GM19463 (cell line): ENCODE measurements at regions not wholly inside any gene's neighbourhood (a gene's known extent, or its start where the extent isn't known, plus 50 kb on each side); places are given as distances from the start of the nearest gene placed in this dataset.
"Not testable (repeated sequence)": the region's sequence is repeated elsewhere in the genome, so short reads cannot be mapped to it uniquely, and the experiment has no call there.

Source experiments
- ATAC-seq: cut with Tn5 transposase; IDR thresholded peaks from one replicate; pipeline ENCODE4 v1.9.1; 2021; ENCODE audit warnings: mild to moderate bottlenecking, moderate library complexity; ENCODE audit not compliant: unreplicated experiment

GRCh38 chr4:62490635-62491034, 1290.5 kb downstream of the ADGRL3 start:
- ATAC-seq: no peak

DNA sequence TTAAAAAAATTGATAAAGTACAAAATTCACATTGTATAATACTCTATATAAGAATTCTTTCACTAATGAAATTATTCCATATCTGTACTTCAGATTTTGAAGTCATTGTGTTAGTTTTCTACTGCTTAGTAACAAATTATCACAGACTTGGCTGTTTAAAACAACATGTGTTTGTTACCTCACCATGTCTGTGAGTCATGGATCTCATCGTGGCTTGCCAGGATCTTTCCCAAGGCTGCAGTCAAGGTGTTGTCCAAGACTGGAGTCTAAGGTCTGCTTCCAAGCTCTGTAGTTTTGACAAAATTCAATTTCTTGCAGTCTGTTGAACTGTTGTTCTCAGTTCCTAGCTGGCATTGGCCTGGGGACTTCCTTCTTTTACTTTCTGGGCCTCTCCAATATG, 1286.9 kb downstream of the ADGRL3 start:
- ATAC-seq: no peak

- no peak for ATAC-seq
Observed at GRCh38 chr4:62484357-62484756, 1284.2 kb downstream of the ADGRL3 start.

DNA sequence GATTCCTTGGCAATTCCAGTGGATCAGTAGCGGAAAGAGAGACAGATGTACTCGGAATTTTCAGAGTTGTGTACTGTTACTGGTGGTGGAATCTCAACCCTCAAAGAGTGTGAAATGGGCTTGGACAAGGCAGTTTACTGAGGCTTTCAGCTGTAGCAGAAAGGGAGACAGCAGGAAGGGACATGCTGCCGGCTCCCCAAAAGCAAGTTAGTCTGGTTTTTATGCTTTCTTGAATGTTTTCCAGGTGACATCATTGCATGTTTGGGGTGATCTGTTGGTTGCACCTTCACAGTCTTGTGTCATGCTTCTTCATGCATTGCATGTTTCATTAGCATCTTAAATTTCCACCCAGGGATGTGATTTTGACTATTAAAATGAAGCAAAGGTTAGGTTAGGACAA, 1282.2 kb downstream of the ADGRL3 start:
- ATAC-seq: no peak

GRCh38 chr4:62475596-62475995, 1275.5 kb downstream of the ADGRL3 start:
- no peak for ATAC-seq

DNA sequence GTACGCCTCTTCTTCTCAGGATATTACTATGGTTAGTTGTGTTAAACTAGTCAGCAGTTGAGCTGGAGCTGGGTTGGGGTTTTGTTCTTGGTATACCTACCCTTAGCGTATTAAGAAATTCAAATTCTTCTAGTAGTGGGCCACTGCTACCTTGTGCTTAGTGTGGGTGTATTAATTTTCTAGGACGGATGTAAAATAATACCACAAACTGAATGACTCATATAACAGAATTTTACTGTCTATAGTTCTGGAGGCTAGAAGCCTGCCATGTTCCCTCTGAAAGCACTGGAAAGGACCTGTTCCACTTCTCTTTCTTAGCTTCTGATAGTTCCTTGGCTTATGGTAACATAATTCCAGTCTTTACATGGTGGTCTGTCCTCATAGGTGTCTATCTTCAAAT, 1274.7 kb downstream of the ADGRL3 start:
- ATAC-seq: no peak

- no peak for ATAC-seq
Observed at GRCh38 chr4:62471021-62471420, 1270.9 kb downstream of the ADGRL3 start.

- no peak for ATAC-seq
Observed at GRCh38 chr4:62470421-62470983, 1270.4 kb downstream of the ADGRL3 start.

DNA sequence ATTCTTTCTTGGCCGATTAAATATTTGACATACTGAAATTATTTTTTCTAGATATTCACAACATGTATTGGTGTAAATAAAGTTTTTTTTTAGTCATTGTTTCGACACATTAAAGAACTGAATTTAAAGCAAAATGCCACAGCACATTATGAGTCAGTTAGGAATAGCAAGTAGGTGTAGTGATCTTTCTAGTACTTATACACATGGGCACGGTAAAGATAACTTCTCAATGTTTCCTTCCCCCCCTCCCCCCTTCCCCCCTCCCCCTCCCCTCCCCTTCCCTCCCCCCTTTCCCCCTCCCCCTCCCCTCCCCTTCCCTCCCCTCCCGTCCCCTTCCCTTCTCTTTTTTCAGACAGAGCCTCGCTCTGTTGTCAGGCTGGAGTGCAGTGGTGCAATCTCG, 1269.9 kb downstream of the ADGRL3 start:
- ATAC-seq: no peak

DNA sequence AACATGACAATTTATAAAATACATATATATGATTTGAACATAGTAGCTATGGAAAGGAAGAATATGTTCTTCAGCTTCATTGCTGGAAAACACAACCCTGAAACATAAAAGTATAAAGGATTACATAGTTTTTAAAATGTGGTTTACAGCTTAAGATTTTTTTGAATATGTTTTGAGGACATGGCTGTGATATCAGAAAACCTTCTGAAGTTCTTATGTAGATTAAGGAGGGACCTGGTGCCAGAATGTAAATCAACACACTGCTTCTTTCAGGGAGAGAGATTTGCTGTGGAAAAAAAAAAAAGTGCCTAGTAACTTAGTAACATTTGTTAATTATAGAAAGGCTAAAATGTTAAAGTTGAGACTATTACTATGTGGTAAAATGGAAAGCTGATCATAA, 1261.8 kb downstream of the ADGRL3 start:
- no peak for ATAC-seq

GRCh38 chr4:62460329-62460728, 1260.2 kb downstream of the ADGRL3 start:
- no peak for ATAC-seq

GRCh38 chr4:62457356-62457755, 1257.2 kb downstream of the ADGRL3 start:
- no peak for ATAC-seq

GRCh38 chr4:62455871-62456270, 1255.7 kb downstream of the ADGRL3 start:
- ATAC-seq: no peak

DNA sequence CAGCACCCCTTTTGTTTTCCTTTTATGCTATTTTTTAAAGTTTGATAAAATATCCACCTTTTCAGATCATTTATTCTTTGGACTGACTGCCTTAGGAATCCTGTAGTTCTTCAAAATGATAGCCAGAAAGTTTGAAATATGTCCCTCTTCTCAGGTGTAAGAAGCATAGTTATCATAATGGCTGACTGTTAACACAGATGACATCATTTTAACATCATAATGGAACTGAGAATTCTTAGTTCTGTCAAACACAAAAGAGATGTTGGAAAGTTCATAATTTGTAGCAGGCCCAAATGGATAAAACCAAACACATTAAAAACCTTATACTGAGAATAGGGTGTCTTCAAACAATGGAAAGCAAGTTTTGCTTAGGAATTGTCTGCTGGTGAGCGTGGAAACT, 1254.4 kb downstream of the ADGRL3 start:
- no peak for ATAC-seq

GRCh38 chr4:62450740-62451139, 1250.6 kb downstream of the ADGRL3 start:
- ATAC-seq: no peak

GRCh38 chr4:62449538-62449937, 1249.4 kb downstream of the ADGRL3 start:
- no peak for ATAC-seq

- no peak for ATAC-seq
Observed at GRCh38 chr4:62448911-62449310, 1248.8 kb downstream of the ADGRL3 start.

DNA sequence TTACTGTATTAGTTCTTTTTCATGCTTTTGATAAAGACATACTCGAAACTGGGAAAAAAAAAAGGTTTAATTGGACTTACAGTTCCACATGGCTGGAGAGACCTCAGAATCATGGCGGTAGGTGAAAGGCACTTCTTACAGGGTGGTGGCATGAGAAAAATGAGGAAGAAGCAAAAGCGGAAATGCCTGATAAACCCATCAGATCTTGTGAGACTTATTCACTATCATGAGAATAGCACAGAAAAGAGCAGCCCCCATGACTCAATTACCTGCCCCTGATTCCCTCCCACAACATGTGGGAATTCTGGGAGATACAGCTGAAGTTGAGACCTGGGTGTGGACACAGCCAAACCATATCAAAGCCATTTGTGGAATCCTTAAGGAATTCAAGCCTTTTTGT, 1238.9 kb downstream of the ADGRL3 start:
- no peak for ATAC-seq

GRCh38 chr4:62434921-62435320, 1234.8 kb downstream of the ADGRL3 start:
- no peak for ATAC-seq

DNA sequence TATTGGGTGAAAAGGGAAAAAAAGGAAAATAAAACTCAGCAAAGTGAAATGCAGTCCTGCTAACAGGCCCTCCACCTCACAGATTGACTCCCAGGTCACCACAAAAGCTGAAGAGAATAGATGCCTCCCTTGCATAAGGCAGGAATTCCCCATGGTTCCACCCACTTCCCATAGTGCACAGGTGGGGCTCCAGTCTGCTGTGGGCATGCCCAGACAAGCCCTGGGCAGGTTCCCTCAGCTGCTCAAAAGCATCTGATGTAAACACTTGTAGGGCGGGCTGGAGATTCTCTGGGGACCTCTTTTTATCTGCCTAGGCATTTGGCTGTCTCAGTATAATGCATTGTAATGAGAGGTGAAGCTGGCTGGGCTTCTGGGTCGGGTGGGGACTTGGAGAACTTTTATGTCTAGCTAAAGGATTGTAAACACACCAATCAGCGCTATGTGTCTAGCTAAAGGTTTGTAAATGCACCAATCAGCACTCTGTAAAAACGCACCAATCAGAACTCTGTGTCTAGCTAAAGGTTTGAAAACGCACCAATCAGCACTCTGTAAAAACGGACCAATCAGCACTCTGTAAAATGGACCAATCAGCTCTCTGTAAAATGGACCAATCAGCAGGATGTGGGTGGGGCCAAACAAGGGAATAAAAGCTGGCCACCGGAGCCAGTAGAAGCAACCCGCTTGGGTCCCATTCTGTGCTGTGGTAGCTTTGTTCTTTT, 1231.5 kb downstream of the ADGRL3 start:
- not testable (repeated sequence) for ATAC-seq

- ATAC-seq: no peak
Observed at GRCh38 chr4:62429297-62429696, 1229.2 kb downstream of the ADGRL3 start.

DNA sequence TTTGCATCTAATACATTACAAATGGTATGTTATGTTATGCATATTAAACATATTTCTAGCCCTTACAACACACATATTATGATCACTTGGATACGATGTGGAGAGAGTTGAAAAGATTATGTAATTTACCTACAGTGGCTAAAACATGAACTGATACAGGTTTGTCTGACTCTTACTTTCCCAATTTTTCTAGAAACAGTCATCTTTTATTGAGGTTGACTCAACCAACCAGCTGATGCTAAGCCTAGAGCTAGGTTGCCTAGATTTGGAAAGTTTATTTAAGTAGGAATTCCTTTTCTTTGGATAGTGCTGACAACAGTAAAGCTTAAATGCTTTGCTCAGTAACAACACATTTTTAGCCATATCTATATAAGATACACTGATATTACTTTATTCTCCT, 1215.1 kb downstream of the ADGRL3 start:
- no peak for ATAC-seq

DNA sequence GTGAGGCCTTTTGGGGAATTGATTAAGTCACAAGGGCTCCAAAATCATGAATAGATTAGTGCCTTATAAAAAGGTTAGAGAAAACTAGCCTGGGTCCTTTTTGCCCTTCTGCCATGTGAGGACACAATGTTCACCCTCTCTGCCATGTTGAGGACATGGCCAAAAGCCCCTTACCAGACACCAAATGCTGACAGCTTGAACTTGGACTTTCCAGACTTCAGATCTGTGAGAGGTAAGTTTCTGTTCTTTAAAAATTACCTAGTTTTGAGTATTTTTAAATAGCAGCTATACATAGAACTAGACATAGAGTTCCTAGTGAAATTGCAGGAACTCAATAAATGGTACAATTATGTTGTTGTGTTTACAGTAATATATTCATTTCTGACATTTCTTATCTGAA, 1214.4 kb downstream of the ADGRL3 start:
- ATAC-seq: no peak
